GM18873 (cell line): ENCODE measurements at regions not wholly inside any gene's neighbourhood (a gene's known extent, or its start where the extent isn't known, plus 50 kb on each side); places are given as distances from the start of the nearest gene placed in this dataset.
"Not testable (repeated sequence)": the region's sequence is repeated elsewhere in the genome, so short reads cannot be mapped to it uniquely, and the experiment has no call there.

Experiments
- ATAC-seq: cut with Tn5 transposase; IDR thresholded peaks from one replicate; pipeline ENCODE4 v1.9.1; 2021; ENCODE audit warnings: mild to moderate bottlenecking, moderate library complexity, moderate number of reproducible peaks; ENCODE audit not compliant: unreplicated experiment, low FRiP score

- ATAC-seq = no peak
These were observed 135.2 kb upstream of the RFLNA start for GRCh38 chr12:124159655-124160054.

DNA sequence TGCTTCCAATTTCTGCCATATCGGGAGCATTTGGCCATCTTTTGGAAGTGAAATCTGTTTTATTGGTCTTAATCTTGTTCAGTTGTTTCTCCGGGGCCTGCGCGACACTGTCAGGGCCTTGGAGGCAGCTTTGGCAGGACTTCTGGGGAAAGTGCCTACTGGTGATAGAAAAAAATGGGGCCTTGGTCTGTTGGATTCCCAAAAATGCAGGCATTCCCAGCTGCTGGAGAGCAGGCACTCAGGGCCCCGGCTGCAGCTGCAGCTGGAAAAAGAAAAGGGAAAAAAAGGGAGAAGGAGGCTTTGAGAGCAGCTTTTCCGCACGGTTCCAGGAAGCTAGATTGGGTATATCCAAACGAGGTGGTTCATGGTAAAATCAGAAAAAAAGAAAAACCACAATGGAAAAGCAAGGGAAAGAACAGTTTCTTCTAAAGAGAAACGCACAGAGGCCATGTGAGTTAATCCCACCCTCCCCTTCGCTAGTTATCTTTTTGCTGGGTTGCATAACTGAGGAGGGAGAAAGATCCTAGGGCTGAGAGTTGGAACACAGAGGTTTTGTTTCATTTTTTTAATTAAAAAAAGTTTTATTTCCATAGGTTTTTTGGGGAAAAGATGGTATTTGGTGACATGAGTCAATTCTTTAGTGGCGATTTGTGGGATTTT is 134.7 kb upstream of the RFLNA start:
- ATAC-seq = no peak

DNA sequence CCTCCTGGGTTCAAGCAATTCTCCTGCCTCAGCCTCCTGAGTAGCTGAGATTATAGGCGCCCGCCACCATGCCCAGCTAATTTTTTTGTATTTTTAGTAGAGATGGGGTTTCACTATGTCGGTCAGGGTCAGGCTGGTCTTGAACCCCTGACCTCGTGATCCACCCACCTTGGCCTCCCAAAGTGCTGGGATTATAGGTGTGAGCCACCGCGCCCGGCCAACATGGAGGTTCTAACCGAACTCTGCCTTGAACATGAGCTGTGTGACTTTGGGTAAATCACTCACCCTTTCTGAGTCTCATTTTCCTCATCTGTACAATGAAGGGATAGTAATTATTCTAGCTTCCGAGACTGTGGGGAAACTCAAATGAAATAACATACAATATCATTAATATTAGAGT is 133.5 kb upstream of the RFLNA start:
- not testable (repeated sequence) for ATAC-seq

GRCh38 chr12:124162151-124163110 is 132.5 kb upstream of the RFLNA start:
- ATAC-seq = no peak

DNA sequence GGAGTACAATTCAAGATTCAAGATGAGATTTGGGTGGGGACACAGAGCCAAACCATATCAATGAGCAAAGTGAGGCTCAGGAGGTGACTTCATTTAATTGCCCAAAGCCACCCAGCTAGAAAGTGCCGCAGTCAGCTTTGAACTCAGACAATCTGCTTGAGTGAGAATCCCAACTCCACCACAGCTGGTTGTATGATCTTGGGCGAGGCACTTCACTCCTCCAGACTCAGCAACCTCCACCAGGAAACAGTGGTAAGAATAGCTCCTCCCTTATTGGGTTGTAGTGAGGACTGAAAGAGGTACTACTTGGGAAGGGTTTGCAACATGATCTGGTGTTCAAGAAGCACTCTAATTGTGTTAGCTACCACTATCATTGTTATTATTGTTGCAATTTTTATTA is 129.2 kb upstream of the RFLNA start:
- ATAC-seq = no peak

DNA sequence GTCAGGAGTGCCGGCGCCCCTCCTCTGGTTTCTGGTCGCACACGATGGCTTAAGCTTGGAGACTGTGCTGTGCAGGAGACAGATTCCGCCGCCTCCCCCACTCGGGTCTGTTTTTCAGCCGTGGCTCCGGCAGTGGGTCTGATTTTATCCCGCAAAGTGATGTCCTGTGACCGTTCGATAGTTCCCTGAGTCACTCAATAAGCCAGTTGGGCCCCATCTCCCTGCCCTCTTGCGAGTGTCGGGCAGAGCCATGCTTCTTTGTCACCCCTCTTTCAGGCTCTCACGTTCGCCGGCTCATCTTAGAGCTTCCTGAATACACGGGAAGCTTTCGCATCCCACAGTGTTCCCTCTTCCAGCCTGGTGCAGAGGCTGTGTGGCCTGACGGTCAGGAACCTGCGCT is 127.8 kb upstream of the RFLNA start:
- ATAC-seq = no peak

GRCh38 chr12:124168016-124168786 is 126.7 kb upstream of the RFLNA start:
- ATAC-seq = no peak

GRCh38 chr12:124169577-124170284 is 125.2 kb upstream of the RFLNA start:
- no peak for ATAC-seq

- ATAC-seq = no peak
These were observed 124.1 kb upstream of the RFLNA start for GRCh38 chr12:124170760-124171159.

- ATAC-seq = no peak
These were observed 123.5 kb upstream of the RFLNA start for GRCh38 chr12:124171231-124171979.

GRCh38 chr12:124172636-124173035 is 122.3 kb upstream of the RFLNA start:
- no peak for ATAC-seq

- ATAC-seq = no peak
These were observed 121.2 kb upstream of the RFLNA start for GRCh38 chr12:124173692-124174091.

GRCh38 chr12:124174451-124175348 is 120.2 kb upstream of the RFLNA start:
- no peak for ATAC-seq

GRCh38 chr12:124175704-124176103 is 119.2 kb upstream of the RFLNA start:
- ATAC-seq = no peak

- ATAC-seq = no peak
These were observed 117.5 kb upstream of the RFLNA start for GRCh38 chr12:124177276-124177950.

DNA sequence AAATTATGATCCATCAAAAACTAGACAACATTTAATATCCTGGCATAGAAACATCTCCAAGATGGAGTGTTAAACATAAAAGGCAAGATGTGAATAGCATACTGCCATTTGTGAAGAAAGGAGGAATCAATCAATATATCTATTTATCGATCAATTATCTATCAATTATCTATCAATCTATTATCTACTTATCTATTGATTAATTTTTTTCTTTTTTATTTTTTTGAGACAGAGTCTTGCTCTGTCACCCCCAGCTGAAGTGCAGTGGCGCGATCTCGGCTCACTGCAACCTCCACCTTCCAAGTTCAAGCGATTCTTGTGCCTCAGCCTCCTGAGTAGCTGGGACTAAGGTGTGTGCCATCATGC is 117.0 kb upstream of the RFLNA start:
- ATAC-seq = no peak

DNA sequence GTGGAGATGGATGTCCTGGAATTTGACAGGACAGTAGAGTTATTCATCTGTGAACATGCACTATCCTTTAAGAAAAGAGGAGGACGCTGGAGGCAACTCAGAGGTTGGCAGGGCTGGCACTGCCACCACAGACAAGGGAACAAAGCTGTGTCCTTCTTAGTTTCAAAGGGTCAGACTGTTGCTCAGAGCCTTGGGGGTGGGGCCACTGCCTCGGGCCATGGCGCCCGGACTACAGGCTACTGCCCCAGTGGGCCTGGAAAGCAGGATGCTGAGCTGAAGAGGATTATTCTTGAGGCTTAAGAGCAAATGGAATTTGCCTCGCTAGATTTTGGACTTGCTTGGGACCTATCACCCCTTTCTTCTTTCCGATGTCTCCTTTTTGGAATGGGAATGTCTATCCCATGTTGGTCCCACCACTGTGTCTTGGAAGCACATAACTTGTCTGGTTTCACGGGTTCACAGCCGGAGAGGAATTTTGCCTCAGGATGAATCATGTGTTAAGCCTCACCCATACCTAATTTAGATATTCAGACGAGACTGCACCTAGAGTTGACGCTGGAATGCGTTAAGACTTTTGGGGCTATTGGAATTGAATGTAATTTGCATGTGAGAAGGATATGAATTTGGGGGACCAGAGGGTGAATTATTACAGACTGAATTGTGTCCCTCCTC is 114.8 kb upstream of the RFLNA start:
- ATAC-seq = no peak

- ATAC-seq = no peak
These were observed 111.7 kb upstream of the RFLNA start for GRCh38 chr12:124183172-124183571.
